Gastroesophageal sphincter (tissue), 3 donors: ENCODE measurements at regions not wholly inside any gene's neighbourhood (a gene's known extent, or its start where the extent isn't known, plus 50 kb on each side); places are given as distances from the start of the nearest gene placed in this dataset.

Source experiments
- POLR2AphosphoS5 ChIP-seq: sonication (generic); formaldehyde crosslinking; IDR thresholded peaks from one replicate; pipeline ENCODE4 v1.6.1; 2017; ENCODE audit warnings: antibody characterized with exemption
- TF ChIP-seq, protein P1 (sequence below), 4 experiments: fragments of 200-600 bp in 2 of 4; fragments of 450-650 bp in 2 of 4; sonication (generic) in 1 of 4; IDR thresholded peaks; one replicate each; pipeline ENCODE4 v1.5.1; 2017 to 2019; ENCODE audit warnings: antibody characterized with exemption in 4 of 4, mild to moderate bottlenecking in 2 of 4, moderate library complexity in 2 of 4

DNA sequence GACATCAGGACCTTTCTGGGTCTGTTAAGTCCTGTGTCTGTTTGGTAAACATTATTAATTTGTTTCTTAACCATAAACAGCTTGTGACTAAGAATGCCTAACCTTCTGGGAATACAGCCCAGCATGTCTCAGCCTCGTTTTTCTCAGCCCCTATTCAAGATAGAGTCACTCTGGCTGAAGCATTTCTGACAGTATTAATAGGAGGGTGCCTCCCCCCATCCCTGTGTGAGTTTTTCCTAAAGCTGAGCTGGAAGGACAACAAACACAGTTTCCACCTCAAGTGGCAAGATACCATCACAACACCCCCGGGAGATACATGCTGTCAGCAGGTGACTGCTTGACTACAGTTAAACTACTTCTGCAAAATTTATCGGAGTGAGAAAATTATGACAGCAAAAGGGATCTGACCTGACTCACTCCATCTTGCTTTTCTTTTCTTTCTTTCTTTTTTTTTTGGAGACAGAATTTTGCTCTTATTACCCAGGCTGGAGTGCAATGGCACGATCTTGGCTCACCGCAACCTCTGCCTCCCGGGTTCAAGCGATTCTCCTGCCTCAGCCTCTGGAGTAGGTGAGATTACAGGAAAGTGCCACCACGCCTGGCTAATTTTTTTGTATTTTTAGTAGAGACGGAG lies 59.3 kb upstream of the ABCC4 start:
- TF ChIP-seq, protein P1, sequence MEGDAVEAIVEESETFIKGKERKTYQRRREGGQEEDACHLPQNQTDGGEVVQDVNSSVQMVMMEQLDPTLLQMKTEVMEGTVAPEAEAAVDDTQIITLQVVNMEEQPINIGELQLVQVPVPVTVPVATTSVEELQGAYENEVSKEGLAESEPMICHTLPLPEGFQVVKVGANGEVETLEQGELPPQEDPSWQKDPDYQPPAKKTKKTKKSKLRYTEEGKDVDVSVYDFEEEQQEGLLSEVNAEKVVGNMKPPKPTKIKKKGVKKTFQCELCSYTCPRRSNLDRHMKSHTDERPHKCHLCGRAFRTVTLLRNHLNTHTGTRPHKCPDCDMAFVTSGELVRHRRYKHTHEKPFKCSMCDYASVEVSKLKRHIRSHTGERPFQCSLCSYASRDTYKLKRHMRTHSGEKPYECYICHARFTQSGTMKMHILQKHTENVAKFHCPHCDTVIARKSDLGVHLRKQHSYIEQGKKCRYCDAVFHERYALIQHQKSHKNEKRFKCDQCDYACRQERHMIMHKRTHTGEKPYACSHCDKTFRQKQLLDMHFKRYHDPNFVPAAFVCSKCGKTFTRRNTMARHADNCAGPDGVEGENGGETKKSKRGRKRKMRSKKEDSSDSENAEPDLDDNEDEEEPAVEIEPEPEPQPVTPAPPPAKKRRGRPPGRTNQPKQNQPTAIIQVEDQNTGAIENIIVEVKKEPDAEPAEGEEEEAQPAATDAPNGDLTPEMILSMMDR (IDR thresholded peaks at IDR 0.05): no peak
- no peak for TF ChIP-seq POLR2AphosphoS5
